Uterus (tissue), 2 donors: ENCODE measurements at regions not wholly inside any gene's neighbourhood (a gene's known extent, or its start where the extent isn't known, plus 50 kb on each side); places are given as distances from the start of the nearest gene placed in this dataset.

Experiments used
- CTCF ChIP-seq, 4 experiments: fragments of 200-600 bp in 2 of 4; fragments of 450-650 bp in 2 of 4; sonication (generic) in 2 of 4; IDR thresholded peaks; one replicate each; pipeline ENCODE4 v1.5.1; 2016 to 2019; ENCODE audit warnings: antibody characterized with exemption in 4 of 4, mild to moderate bottlenecking in 2 of 4, moderate library complexity in 1 of 4
- POLR2A ChIP-seq, 2 donors: fragments of 450-650 bp; IDR thresholded peaks; one replicate each; pipeline ENCODE4 v1.6.1; 2016; ENCODE audit warnings: antibody characterized with exemption in 2 of 2, mild to moderate bottlenecking in 1 of 2, moderate library complexity in 1 of 2

- no peak for TF ChIP-seq POLR2A (IDR thresholded peaks at IDR 0.05)
- TF ChIP-seq CTCF (IDR thresholded peaks at IDR 0.05): no peak
Measured at GRCh38 chr16:86112178-86112577, 213.2 kb downstream of the IRF8 start.
